Right cardiac atrium (tissue), 5 donors: ENCODE measurements at regions not wholly inside any gene's neighbourhood (a gene's known extent, or its start where the extent isn't known, plus 50 kb on each side); places are given as distances from the start of the nearest gene placed in this dataset.

Experiments
- ATAC-seq, 2 donors: fragments of 200-7000 bp; cut with Tn5 transposase; one replicate each; pipeline versions ENCODE4 v1.8.0 to v1.9.1; 2020; ENCODE audit warnings: moderate library complexity in 2 of 2, mild to moderate bottlenecking in 1 of 2
- DNase-seq, 3 donors: peaks; one replicate each; pipeline ENCODE4 v3.0.0-alpha.2; 2020
- H3K27ac ChIP-seq: one replicate; pipeline ENCODE4 v1.5.1; 2013; ENCODE audit warnings: mild to moderate bottlenecking, low read length, control low read depth, moderate library complexity
- H3K27me3 ChIP-seq: one replicate; pipeline ENCODE4 v1.6.1; 2013; ENCODE audit not compliant: control insufficient read depth, insufficient read depth
- H3K4me1 ChIP-seq: one replicate; pipeline ENCODE4 v1.6.1; 2013; ENCODE audit warnings: low read length; ENCODE audit not compliant: control insufficient read depth, insufficient read depth
- H3K4me3 ChIP-seq: one replicate; pipeline ENCODE4 v1.5.1; 2013; ENCODE audit warnings: low read length, control low read depth
- H3K9me3 ChIP-seq: one replicate; pipeline ENCODE4 v1.6.1; 2013; ENCODE audit warnings: low read length; ENCODE audit not compliant: control insufficient read depth
- WGBS: extraction: QIAGEN DNeasy Blood & Tissue Kit; methylation state at CpG from one replicate; pipeline ENCODE4 v1.1.7; 2013; 5-methylcytosine and 5-hydroxymethylcytosine counted together
- intact Hi-C, 4 donors: fragments of 100-400 bp; cut with DNase I; formaldehyde crosslinking; loops; one replicate each; pipeline versions ENCODE4 v1.11.0 to v1.14.0; 2022 to 2023
- donor health status: healthy with polysubstance abuse.
- donor health status: DM: no; HTN: yes; CAD: no.
- donor health status: DM: no; HTN: no; CAD: no.
- donor health status: DM: no; HTN: yes; CAD: no; lungs with severe emphysema.
- donor health status: DM: yes; HTN: yes; CAD: no.

- no peaks in the 10 kb centered on the region for H3K9me3 ChIP-seq
- DNase-seq (no peak), ATAC-seq (no peak)
- WGBS, result 58% methylated on average over 3 of the region's 3 CpGs
- intact Hi-C loops, result no loop called here
- no peaks in the 10 kb centered on the region for H3K27me3 ChIP-seq
- H3K27ac ChIP-seq, result no peak overlapping the region
- H3K4me1 ChIP-seq, result no peaks in the 10 kb centered on the region
- no peak overlapping the region for H3K4me3 ChIP-seq
Measured at GRCh38 chr7:98565103-98565502, 52.0 kb upstream of the NPTX2 start.

GRCh38 chr7:98562871-98563495 lies 54.1 kb upstream of the NPTX2 start:
- Histone ChIP-seq H3K27ac (no peak overlapping the region), H3K9me3 (no peaks in the 10 kb centered on the region), H3K4me1 (no peaks in the 10 kb centered on the region), H3K27me3 (no peaks in the 10 kb centered on the region), H3K4me3 (no peak overlapping the region)
- intact Hi-C loops, result no loop called here
- DNase-seq (no peak), ATAC-seq (no peak)
- WGBS, result 68% methylated on average over 5 of the region's 5 CpGs

- H3K27me3 ChIP-seq, result no peaks in the 10 kb centered on the region
- no peak overlapping the region for H3K4me3 ChIP-seq
- no peaks in the 10 kb centered on the region for H3K9me3 ChIP-seq
- intact Hi-C loops, result no loop called here
- H3K27ac ChIP-seq, result no peak overlapping the region
- H3K4me1 ChIP-seq, result no peaks in the 10 kb centered on the region
- ATAC-seq (no peak), DNase-seq (no peak)
Measured at GRCh38 chr7:98562381-98562823, 54.7 kb upstream of the NPTX2 start.

DNA sequence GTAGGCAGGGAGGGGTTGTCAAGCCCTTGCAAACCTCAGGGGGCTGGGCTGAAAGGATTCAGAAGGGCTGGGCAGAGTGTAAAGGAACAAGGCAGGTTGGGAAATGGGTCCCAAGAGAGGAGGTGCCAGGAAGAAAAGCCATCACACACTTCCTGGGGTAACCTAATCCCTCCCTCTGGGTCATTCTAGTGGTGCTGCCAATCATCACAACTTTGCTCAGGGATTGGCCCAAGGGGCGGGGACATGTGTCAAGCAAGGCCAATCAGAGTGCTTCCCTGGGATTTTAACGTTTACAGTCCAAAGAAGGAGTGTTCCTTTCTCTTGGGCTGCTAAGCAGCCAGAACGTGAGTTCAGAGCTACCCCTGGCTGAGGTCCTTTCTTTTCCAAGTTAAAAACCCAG lies 57.1 kb upstream of the NPTX2 start:
- Histone ChIP-seq H3K27ac (no peak overlapping the region), H3K27me3 (no peaks in the 10 kb centered on the region), H3K9me3 (no peaks in the 10 kb centered on the region), H3K4me3 (no peak overlapping the region), H3K4me1 (no peaks in the 10 kb centered on the region)
- DNase-seq (no peak), ATAC-seq (no peak)
- intact Hi-C loops, result no loop called here
- 46% methylated on average over 3 of the region's 3 CpGs for WGBS

DNA sequence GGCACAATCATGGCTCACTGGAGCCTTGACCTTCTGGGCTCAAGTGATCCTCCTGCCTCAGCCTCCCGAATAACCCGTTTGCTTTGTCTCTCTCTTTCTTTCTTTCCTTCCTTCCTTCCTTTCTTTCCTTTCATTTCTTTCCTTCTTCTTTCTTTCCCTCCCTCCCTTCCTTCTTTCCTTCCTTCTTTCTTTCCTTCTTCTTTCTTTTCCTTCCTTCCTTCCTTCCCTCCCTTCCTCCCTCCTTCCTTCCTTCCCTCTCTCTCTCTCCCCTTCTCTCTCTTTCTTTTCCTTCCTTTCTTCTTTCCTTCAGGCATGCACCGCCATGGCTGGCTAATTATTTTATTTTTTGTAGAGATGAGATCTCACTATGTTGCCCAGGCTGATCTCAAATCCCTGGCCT lies 57.9 kb upstream of the NPTX2 start:
- no peaks in the 10 kb centered on the region for H3K27me3 ChIP-seq
- 86% methylated on average over 3 of the region's 3 CpGs for WGBS
- H3K4me3 ChIP-seq, result no peak overlapping the region
- no peaks in the 10 kb centered on the region for H3K4me1 ChIP-seq
- H3K9me3 ChIP-seq, result no peaks in the 10 kb centered on the region
- no peak overlapping the region for H3K27ac ChIP-seq
- no peak for DNase-seq
- ATAC-seq, result no peak
- intact Hi-C loops, result no loop called here

DNA sequence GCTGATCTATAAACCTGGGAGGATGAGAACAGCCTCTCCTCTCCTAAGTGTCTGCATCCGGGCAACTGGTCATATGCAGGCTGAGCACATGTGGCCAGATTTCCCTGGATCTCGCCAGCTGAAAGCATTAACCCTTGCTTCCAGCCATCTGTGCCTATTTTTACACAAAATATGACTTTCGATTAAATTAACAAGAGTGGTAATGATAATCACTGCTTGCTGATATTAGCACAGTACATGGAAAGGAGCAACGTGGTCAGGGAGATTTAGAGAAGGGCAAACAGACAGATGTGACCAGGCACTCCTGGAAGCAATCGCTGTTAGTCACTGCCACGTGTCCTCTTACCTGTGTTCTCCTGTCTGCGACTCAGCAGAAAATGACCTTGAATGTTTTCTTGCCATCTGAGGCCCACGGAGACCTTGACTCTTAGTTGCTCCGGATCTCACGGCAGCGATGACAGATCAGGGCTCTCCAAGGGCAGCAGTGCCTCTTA lies 59.5 kb upstream of the NPTX2 start:
- WGBS, result 62% methylated on average over 11 of the region's 11 CpGs
- Histone ChIP-seq H3K4me1 (no peaks in the 10 kb centered on the region), H3K9me3 (no peaks in the 10 kb centered on the region), H3K4me3 (no peak overlapping the region), H3K27ac (no peak overlapping the region), H3K27me3 (no peaks in the 10 kb centered on the region)
- no peak for ATAC-seq
- DNase-seq, result no peak
- intact Hi-C loops, result no loop called here

DNA sequence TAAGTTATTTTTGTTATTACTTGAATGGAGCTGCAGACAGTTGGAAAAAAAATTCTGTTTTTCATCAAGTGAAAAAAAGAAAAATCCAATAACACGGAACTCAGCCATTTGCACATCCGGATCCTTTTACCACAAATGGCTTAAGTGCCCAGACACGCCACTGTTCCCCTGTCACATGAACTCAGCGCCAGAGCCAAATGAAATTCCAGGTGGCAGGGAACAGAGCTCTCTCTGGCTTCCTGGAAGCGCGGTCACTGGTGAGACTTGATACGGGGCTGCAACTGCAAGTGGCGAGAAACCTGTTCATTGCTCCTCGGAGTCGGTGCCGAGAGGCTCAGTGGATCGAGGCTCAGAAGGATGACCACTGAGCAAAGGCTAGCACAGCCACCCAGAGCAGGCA lies 60.8 kb upstream of the NPTX2 start:
- H3K9me3 ChIP-seq, result peaks cover 2% of the 10 kb centered on the region
- 91% methylated on average over 12 of the region's 12 CpGs for WGBS
- DNase-seq, result no peak
- no peak overlapping the region for H3K4me3 ChIP-seq
- no peaks in the 10 kb centered on the region for H3K4me1 ChIP-seq
- ATAC-seq, result no peak
- H3K27ac ChIP-seq, result no peak overlapping the region
- intact Hi-C loops, result no loop called here
- H3K27me3 ChIP-seq, result no peaks in the 10 kb centered on the region

- Histone ChIP-seq H3K4me3 (no peak overlapping the region), H3K9me3 (peaks cover 2% of the 10 kb centered on the region), H3K4me1 (no peaks in the 10 kb centered on the region), H3K27me3 (no peaks in the 10 kb centered on the region), H3K27ac (no peak overlapping the region)
- DNase-seq (no peak), ATAC-seq (no peak)
- intact Hi-C loops, result no loop called here
- WGBS, result 63% methylated on average over 3 of the region's 3 CpGs
Measured at GRCh38 chr7:98555403-98555802, 61.7 kb upstream of the NPTX2 start.

GRCh38 chr7:98553666-98554065 lies 63.4 kb upstream of the NPTX2 start:
- no peak overlapping the region for H3K27ac ChIP-seq
- no peaks in the 10 kb centered on the region for H3K4me1 ChIP-seq
- peaks cover 2% of the 10 kb centered on the region for H3K9me3 ChIP-seq
- H3K4me3 ChIP-seq, result no peak overlapping the region
- ATAC-seq, result no peak
- no peak for DNase-seq
- no peaks in the 10 kb centered on the region for H3K27me3 ChIP-seq
- WGBS, result 77% methylated on average over 7 of the region's 7 CpGs
- intact Hi-C loops, result no loop called here

DNA sequence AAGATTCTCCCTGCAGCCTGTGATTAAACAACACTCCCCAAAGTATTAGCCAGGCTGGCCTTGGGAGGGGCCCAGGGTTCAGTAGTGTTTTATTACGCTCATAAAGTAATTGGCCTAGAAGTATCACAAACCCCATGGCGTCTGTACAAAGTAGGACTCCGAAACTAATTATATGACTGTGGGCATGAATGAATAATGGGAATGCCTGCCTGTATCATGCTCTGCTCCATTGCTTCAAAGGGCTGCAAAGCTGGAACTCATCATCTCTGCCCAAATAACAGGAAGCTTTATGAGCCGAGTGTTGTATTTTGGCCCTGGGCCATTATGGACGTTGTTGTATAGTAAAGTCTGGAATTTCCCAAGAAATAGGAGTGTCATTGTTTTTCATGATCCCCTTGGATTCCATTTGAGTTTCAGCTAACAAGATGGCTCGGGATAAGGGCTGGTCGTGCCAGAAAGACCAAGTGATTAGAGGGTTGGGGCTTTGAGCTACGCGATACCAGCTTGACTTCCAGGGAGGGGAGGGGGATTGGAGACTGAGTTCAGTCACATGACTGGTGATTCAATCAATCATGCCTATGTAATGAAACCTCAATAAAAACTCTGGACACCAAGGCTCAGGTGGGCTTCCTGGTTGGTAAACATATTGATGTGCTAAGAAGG lies 65.3 kb upstream of the NPTX2 start:
- ATAC-seq (no peak), DNase-seq (no peak)
- intact Hi-C loops, result no loop called here
- Histone ChIP-seq H3K4me1 (no peaks in the 10 kb centered on the region), H3K27me3 (no peaks in the 10 kb centered on the region), H3K27ac (no peak overlapping the region), H3K9me3 (peaks cover 2% of the 10 kb centered on the region), H3K4me3 (no peak overlapping the region)
- 64% methylated on average over 9 of the region's 9 CpGs for WGBS

- no peak for ATAC-seq
- WGBS, result 77% methylated on average over 6 of the region's 6 CpGs
Measured at GRCh38 chr7:98548971-98549370, 68.1 kb upstream of the NPTX2 start.

More at GRCh38 chr7:98548971-98549370, 68.1 kb upstream of the NPTX2 start:
- H3K27ac ChIP-seq, result no peak overlapping the region
- no peak overlapping the region for H3K4me3 ChIP-seq
- intact Hi-C loops, result no loop called here
- DNase-seq, result no peak
- H3K4me1 ChIP-seq, result no peaks in the 10 kb centered on the region
- H3K27me3 ChIP-seq, result no peaks in the 10 kb centered on the region
- H3K9me3 ChIP-seq, result peaks cover 2% of the 10 kb centered on the region
